Breast epithelium (tissue), 4 donors: ENCODE measurements at regions not wholly inside any gene's neighbourhood (a gene's known extent, or its start where the extent isn't known, plus 50 kb on each side); places are given as distances from the start of the nearest gene placed in this dataset.

Source experiments
- DNase-seq, 2 donors: peaks; one replicate each; pipeline ENCODE4 v3.0.0-alpha.2; 2019; ENCODE audit warnings: low spot score in 2 of 2
- H3K27ac ChIP-seq, 2 donors: fragments of 200-600 bp; sonication (generic) in 1 of 2; one replicate each; pipeline ENCODE4 v1.5.1; 2016 to 2019; ENCODE audit warnings: mild to moderate bottlenecking in 1 of 2
- H3K27me3 ChIP-seq, 2 donors: fragments of 200-600 bp; sonication (generic) in 1 of 2; one replicate each; pipeline versions ENCODE4 v1.5.1 to v1.6.0; 2017 to 2019; ENCODE audit warnings: control low read depth in 1 of 2, mild to moderate bottlenecking in 1 of 2
- H3K36me3 ChIP-seq: fragments of 200-600 bp; one replicate; pipeline ENCODE4 v1.5.1; 2019
- H3K4me1 ChIP-seq, 2 donors: fragments of 200-600 bp; sonication (generic); one replicate each; pipeline ENCODE4 v1.5.1; 2016 to 2019; ENCODE audit warnings: control low read depth in 1 of 2
- H3K4me3 ChIP-seq, 3 donors: fragments of 200-600 bp; sonication (generic); 1 replicate in 2 of 3; 2 replicates in 1 of 3; pipeline ENCODE4 v1.5.1; 2016 to 2019; ENCODE audit warnings: mild to moderate bottlenecking in 3 of 3, moderate library complexity in 2 of 3
- H3K9me3 ChIP-seq, 2 donors: fragments of 200-600 bp; sonication (generic) in 1 of 2; one replicate each; pipeline ENCODE4 v1.5.1; 2016 to 2019; ENCODE audit warnings: control low read depth in 1 of 2
- CTCF ChIP-seq, 3 donors: fragments of 450-650 bp; IDR thresholded peaks; one replicate each; pipeline ENCODE4 v1.5.1; 2016 to 2017; ENCODE audit warnings: antibody characterized with exemption in 3 of 3, mild to moderate bottlenecking in 3 of 3, moderate library complexity in 3 of 3
- POLR2A ChIP-seq: fragments of 450-650 bp; IDR thresholded peaks from one replicate; pipeline ENCODE4 v1.6.1; 2016; ENCODE audit warnings: antibody characterized with exemption, mild to moderate bottlenecking, moderate library complexity
- POLR2AphosphoS5 ChIP-seq, 3 donors: sonication (generic); formaldehyde crosslinking; IDR thresholded peaks; one replicate each; pipeline ENCODE4 v1.6.1; 2017; ENCODE audit warnings: antibody characterized with exemption in 3 of 3
- intact Hi-C: fragments of 100-400 bp; cut with DNase I; formaldehyde crosslinking; loops from one replicate; pipeline ENCODE4 v1.15.1; 2023; ENCODE audit warnings: low total_unique reads

DNA sequence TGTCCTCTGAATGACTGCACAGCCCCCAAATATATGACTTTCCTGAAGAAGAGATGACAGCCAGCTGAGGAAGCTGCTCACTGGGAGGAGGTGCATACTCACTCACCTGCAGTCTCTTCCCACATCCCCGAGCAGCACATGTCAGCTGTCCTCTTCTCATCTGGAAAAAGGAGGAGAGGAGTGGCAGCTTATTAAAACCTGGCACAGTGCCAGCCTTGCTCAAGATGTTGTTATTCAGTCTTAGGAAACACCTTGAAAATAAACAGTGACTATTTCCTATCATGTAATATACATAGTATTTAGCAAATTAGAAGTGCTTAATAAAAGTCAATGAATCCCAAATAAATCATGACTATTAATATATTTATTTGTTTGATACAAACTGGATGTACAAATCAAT, 232.9 kb downstream of the EPM2A start:
- H3K4me1 ChIP-seq = no peaks in the 10 kb centered on the region
- peaks cover 3% of the 10 kb centered on the region in 2 donors for H3K9me3 ChIP-seq
- H3K27me3 ChIP-seq = no peaks in the 10 kb centered on the region
- intact Hi-C loops = no loop called here
- TF ChIP-seq CTCF (IDR thresholded peaks at IDR 0.05) (no peak), POLR2AphosphoS5 (IDR thresholded peaks at IDR 0.05) (no peak), POLR2A (no peak)
- DNase-seq = no peak
- no peak overlapping the region for H3K4me3 ChIP-seq
- no peak overlapping the region for H3K27ac ChIP-seq
- H3K36me3 ChIP-seq = no peaks in the 10 kb centered on the region

DNA sequence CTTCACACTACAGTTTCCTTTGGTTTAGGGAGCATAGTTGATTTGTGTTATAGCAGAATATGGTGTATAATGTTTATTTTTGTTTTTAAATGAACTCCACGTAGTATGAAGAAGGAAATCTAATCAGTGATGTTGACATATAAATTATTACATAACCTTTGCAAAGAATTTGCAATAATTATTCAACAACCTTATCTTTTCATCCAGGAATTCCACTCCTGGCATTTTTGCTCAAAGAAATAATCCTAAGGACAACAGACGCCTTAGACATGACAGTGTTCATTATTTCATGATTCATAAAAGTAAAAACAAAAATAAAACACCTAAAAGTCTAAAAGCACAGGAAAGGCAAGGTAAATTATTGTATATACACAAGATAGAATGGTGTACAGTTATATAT, 229.2 kb downstream of the EPM2A start:
- Histone ChIP-seq H3K27me3 (no peaks in the 10 kb centered on the region), H3K36me3 (no peaks in the 10 kb centered on the region), H3K9me3 (peaks cover 15 to 27% of the 10 kb centered on the region in 2 donors), H3K4me1 (no peaks in the 10 kb centered on the region), H3K27ac (no peak overlapping the region), H3K4me3 (no peak overlapping the region)
- intact Hi-C loops = no loop called here
- TF ChIP-seq POLR2AphosphoS5 (IDR thresholded peaks at IDR 0.05) = no peak
- no peak for TF ChIP-seq CTCF (IDR thresholded peaks at IDR 0.05)
- TF ChIP-seq POLR2A = no peak
- no peak for DNase-seq

DNA sequence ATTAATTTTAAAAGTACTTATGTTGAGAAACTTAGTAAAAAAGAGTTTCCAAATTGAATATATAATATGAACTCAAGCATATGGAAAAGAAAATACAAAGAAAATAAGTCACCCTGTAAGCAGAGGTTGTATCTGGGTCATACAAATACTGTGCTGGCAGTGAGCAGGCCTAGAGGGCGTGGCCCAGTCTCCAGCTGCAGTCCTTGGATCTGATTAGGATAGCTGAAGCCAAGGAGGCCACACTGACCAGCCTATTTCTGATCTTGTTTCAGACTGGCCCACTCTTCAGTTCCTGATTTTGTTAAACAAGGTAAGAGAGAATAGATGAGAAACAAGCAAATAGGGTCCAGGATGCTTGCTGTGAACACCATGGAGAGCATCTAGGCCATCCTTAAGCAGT, 228.8 kb downstream of the EPM2A start:
- Histone ChIP-seq H3K27ac (no peak overlapping the region), H3K36me3 (no peaks in the 10 kb centered on the region), H3K27me3 (no peaks in the 10 kb centered on the region), H3K9me3 (peaks cover 15 to 27% of the 10 kb centered on the region in 2 donors), H3K4me1 (no peaks in the 10 kb centered on the region), H3K4me3 (no peak overlapping the region)
- no peak for TF ChIP-seq POLR2AphosphoS5 (IDR thresholded peaks at IDR 0.05)
- no peak for TF ChIP-seq CTCF (IDR thresholded peaks at IDR 0.05)
- no peak for TF ChIP-seq POLR2A
- intact Hi-C loops = no loop called here
- no peak for DNase-seq

GRCh38 chr6:145507239-145507638, 228.1 kb downstream of the EPM2A start:
- H3K9me3 ChIP-seq = peaks cover 15 to 27% of the 10 kb centered on the region in 2 donors
- H3K4me1 ChIP-seq = no peaks in the 10 kb centered on the region
- no peaks in the 10 kb centered on the region for H3K36me3 ChIP-seq
- H3K27ac ChIP-seq = no peak overlapping the region
- no peak for DNase-seq
- intact Hi-C loops = no loop called here
- TF ChIP-seq POLR2A (no peak), POLR2AphosphoS5 (IDR thresholded peaks at IDR 0.05) (no peak), CTCF (IDR thresholded peaks at IDR 0.05) (no peak)
- H3K4me3 ChIP-seq = no peak overlapping the region
- H3K27me3 ChIP-seq = no peaks in the 10 kb centered on the region

DNA sequence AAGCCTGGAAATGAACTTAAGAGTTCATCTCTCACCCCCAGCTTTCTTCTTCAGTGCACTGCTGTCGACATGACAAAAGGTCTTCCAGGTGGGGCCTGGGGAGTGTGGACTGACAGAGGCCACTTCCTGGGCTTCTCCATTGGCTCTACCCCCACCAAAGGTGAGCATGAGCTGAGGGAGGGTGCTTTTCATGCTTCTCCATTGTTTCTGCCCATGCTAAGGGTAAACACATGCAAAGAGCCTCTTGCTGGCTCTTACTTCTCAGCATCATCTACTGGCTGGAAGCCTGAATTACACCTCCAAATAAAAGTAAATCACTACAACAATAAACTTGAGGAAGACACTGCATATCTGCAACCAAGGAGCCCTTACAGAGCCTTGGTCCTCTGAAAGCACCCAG, 227.2 kb downstream of the EPM2A start:
- Histone ChIP-seq H3K27me3 (no peaks in the 10 kb centered on the region), H3K4me3 (no peak overlapping the region), H3K27ac (no peak overlapping the region), H3K36me3 (no peaks in the 10 kb centered on the region), H3K9me3 (peaks cover 15 to 27% of the 10 kb centered on the region in 2 donors), H3K4me1 (no peaks in the 10 kb centered on the region)
- DNase-seq = no peak
- intact Hi-C loops = no loop called here
- no peak for TF ChIP-seq POLR2AphosphoS5 (IDR thresholded peaks at IDR 0.05)
- TF ChIP-seq POLR2A = no peak
- no peak for TF ChIP-seq CTCF (IDR thresholded peaks at IDR 0.05)
